AG04449 (cell line): ENCODE measurements at regions not wholly inside any gene's neighbourhood (a gene's known extent, or its start where the extent isn't known, plus 50 kb on each side); places are given as distances from the start of the nearest gene placed in this dataset.

Source experiments
- CTCF ChIA-PET: fragments of 350-600 bp; formaldehyde crosslinking; extraction: SDS; loops from one replicate; lab custom pipeline; 2021; ENCODE audit warnings: antibody characterized with exemption; lab: Yijun Ruan, JAX
- POLR2A ChIA-PET: fragments of 400-600, 350-600 bp; formaldehyde crosslinking; extraction: SDS; loops from one replicate; lab custom pipeline; 2020; ENCODE audit warnings: antibody characterized with exemption, inconsistent platforms; lab: Yijun Ruan, JAX
- DNase-seq: peaks from one replicate; pipeline ENCODE4 v3.0.0-alpha.2; 2010; ENCODE audit warnings: low read depth, low spot score
- H3K4me3 ChIP-seq: 2 replicates; pipeline ENCODE4 v1.5.1; 2011; ENCODE audit warnings: low read depth, mild to moderate bottlenecking, control low read depth, low read length
- CTCF ChIP-seq: IDR thresholded peaks from one replicate; pipeline ENCODE4 v1.5.1; 2011; ENCODE audit warnings: mild to moderate bottlenecking, moderate library complexity, low read length, control low read depth, inconsistent platforms; ENCODE audit not compliant: insufficient read depth; ENCODE audit errors: missing control alignments

DNA sequence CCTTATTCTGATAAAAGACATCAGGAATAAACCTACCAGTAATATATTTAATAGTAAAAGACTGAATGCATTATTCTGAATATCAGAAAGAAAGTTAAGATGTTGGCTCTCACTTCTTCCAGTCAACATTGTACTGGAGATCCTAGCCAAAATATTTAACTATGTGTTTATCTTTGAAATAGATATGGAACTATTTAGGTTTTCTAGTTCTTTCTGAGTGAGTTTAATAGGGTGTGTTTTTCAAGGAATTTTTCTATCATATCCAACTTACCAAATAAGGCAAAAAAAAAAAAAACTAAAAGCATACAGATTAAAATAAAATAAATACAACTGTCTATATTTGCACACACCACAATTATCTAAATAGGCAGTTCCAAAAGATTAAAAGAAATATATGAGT, 478.9 kb upstream of the LMO3 start:
- DNase-seq, result no peak
- no peak for TF ChIP-seq CTCF
- H3K4me3 ChIP-seq, result no peak overlapping the region
- ChIA-PET CTCF (no interaction called here), POLR2A (no interaction called here)

DNA sequence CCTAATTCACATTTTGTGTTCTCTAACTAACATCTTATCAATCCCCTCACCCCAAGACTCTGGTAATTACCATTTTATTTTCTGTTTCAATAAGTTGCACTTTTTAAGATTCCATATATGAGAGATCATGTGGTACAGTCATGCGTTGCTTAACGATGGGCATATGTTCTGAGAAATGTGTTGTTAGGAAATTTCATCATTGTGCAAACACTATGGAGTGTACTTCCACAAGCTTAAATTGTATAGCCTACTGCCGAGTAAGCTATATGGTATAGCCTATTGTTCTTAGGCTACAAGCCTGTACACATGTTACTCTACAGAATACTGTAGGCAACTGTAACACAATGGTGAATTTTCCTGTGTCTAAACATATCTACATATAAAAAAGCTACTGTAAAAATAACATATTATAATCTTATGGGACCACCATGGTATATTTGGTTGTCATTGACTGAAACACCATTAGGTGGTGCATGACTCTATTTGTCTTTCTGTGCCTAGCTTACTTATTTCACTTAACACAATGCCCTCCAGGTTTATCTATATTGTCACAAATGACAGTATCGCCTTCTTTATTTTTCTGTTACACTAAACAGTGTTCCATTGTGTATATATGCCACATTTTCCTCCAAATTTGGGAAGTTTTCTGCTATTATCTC, 473.4 kb upstream of the LMO3 start:
- ChIA-PET POLR2A (no interaction called here), CTCF (no interaction called here)
- no peak for DNase-seq

DNA sequence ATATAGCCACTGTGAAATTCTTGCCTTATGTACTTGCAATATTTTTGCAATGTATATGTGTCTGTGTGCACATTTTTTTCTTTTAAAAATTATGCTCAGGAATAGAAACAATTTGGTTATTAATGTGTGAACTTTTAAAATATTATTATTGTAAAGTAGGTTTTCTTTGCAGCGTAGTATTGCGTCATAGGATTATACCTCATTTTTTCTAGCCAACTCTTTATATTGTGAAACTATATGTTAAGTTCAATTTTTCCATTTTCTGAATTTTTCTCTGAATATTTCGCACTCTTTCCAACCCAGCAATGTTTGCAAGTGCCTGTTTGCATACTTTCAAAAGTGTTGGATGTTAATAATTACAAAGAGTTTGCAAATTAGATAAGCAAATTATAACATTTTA, 471.6 kb upstream of the LMO3 start:
- ChIA-PET CTCF (no interaction called here), POLR2A (no interaction called here)
- no peak for TF ChIP-seq CTCF
- no peak for DNase-seq
- no peak overlapping the region for H3K4me3 ChIP-seq

More for the DNA sequence above, 473.4 kb upstream of the LMO3 start:
- TF ChIP-seq CTCF, result no peak
- no peak overlapping the region for H3K4me3 ChIP-seq

DNA sequence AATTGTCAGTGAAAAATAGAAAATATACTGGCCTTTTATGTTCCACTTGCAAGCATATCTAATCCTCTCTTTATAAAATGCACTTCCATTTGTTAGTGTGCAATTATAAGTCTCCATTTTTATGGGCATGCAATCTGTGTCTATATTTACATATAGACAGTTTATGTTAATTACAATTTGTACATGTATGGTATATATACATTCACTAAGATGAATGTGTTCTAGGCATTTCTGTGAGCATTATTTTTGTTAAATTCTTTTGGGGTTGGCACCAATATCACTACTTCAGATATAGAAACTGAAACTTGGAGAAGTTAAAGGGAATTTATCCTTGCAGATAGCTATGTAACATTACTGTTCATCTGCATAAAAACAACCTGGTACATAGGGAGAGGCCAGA, 470.8 kb upstream of the LMO3 start:
- CTCF ChIA-PET, result no interaction called here
- POLR2A ChIA-PET, result no interaction called here
- H3K4me3 ChIP-seq, result no peak overlapping the region
- DNase-seq, result no peak
- TF ChIP-seq CTCF, result no peak

DNA sequence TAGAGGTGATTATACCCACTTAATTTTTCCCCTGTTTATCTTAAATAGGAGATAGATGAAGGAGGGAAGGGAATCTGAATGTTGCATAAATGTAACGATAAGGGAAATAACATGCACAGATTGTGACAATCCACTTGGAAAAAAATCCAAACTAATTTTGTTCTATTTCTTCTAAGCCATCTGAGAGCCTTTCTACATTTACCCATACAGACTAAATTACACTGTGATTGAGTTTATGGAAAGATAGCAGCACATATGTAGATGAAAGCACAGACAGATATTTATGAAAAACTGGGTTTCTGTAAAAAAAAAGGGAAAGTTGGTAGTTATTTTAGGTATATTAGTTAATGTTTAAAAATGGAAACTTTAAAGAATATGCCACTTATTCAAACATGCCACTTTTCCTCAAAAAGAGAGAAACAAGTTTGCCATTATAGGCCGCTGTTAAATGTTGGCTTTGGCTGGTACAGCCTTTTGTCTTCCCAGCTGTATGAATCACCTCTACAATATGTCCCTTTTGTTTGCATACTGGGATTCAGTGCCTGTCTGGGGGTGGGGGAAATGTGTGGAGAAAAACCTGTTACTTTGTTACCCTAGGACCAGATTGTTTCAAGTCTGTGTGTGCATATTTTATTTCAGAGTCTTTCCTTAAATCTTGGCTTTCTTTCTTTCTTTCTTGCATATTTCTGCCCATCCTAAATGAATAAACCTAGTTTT, 470.2 kb upstream of the LMO3 start:
- POLR2A ChIA-PET, result no interaction called here
- H3K4me3 ChIP-seq, result no peak overlapping the region
- TF ChIP-seq CTCF, result no peak
- CTCF ChIA-PET, result no interaction called here
- DNase-seq, result no peak

- CTCF ChIA-PET, result no interaction called here
These were observed 458.9 kb upstream of the LMO3 start for GRCh38 chr12:17064834-17065233.

More at GRCh38 chr12:17064834-17065233, 458.9 kb upstream of the LMO3 start:
- no peak for DNase-seq
- POLR2A ChIA-PET, result no interaction called here
- TF ChIP-seq CTCF, result no peak
- H3K4me3 ChIP-seq, result no peak overlapping the region
